HCT116 (cell line): ENCODE measurements at regions not wholly inside any gene's neighbourhood (a gene's known extent, or its start where the extent isn't known, plus 50 kb on each side); places are given as distances from the start of the nearest gene placed in this dataset.
"Not testable (repeated sequence)": the region's sequence is repeated elsewhere in the genome, so short reads cannot be mapped to it uniquely, and the experiment has no call there.

Source experiments
- ATAC-seq: fragments of 200-7000 bp; cut with Tn5 transposase; 2 replicates; pipeline ENCODE4 v1.9.1; 2020; ENCODE audit warnings: mild to moderate bottlenecking, moderate library complexity
- BruUV-seq: library from RNA; stranded (reverse); fragments of 400-500 nt; replicated peaks from 2 replicates; lab custom pipeline; 2021; lab: Mats Ljungman, UMichigan
- CTCF ChIA-PET: fragments of 300-600 bp; sonication (Branson Sonifier 250); formaldehyde crosslinking; loops from one replicate; lab custom pipeline; 2021; ENCODE audit warnings: antibody characterized with exemption; lab: Charles Lee
- POLR2A ChIA-PET: fragments of 300-600, 350-600 bp; sonication (Branson Sonifier 250); formaldehyde crosslinking; loops from one replicate; lab custom pipeline; 2021; ENCODE audit warnings: antibody characterized with exemption; lab: Charles Lee
- RAD21 ChIA-PET, 2 experiments: fragments of 300-600 bp; sonication (Branson Sonifier 250); formaldehyde crosslinking; loops; one replicate each; lab custom pipeline; 2023; ENCODE audit warnings: low total read pairs in 2 of 2; ENCODE audit not compliant: uncharacterized antibody in 2 of 2, unreplicated experiment in 2 of 2, low non-redundant PET in 1 of 2; lab: Charles Lee
- DNase-seq: peaks from one replicate; pipeline ENCODE4 v3.0.0-alpha.2; 2010; ENCODE audit warnings: low read depth, low spot score
- H2AFZ ChIP-seq: fragments of 200-600 bp; shearing (Covaris generic), sonication (generic); 2 replicates; pipeline ENCODE4 v1.6.1; 2017; ENCODE audit warnings: low read depth, mixed run types, mixed read lengths, antibody characterized with exemption, low read length; ENCODE audit not compliant: poor library complexity, severe bottlenecking
- H3K27ac ChIP-seq: 2 replicates; pipeline ENCODE4 v1.5.1; 2012; ENCODE audit warnings: low read depth, low read length
- H3K27me3 ChIP-seq: fragments of 200-600 bp; sonication (generic); 2 replicates; pipeline ENCODE4 v1.6.1; 2016; ENCODE audit warnings: mixed run types, low read length, mixed read lengths; ENCODE audit not compliant: insufficient read depth
- H3K36me3 ChIP-seq, 2 experiments: fragments of 200-500 bp in 1 of 2; fragments of 200-600 bp in 1 of 2; sonication (Bioruptor generic) in 1 of 2; sonication (generic) in 1 of 2; 2 replicates each; pipeline versions ENCODE4 v1.5.1 to v1.6.1; 2014 to 2016; ENCODE audit warnings: low read length in 2 of 2, inconsistent platforms in 1 of 2, mixed read lengths in 1 of 2, mixed run types in 1 of 2; ENCODE audit not compliant: insufficient read depth in 2 of 2, control insufficient read depth in 1 of 2
- H3K4me1 ChIP-seq, 2 experiments: fragments of 200-600 bp in 1 of 2; sonication (generic) in 1 of 2; 2 replicates each; pipeline versions ENCODE4 v1.5.1 to v1.6.1; 2012 to 2017; ENCODE audit warnings: low read length in 2 of 2, inconsistent platforms in 1 of 2, mild to moderate bottlenecking in 1 of 2, mixed read lengths in 1 of 2, mixed run types in 1 of 2, moderate library complexity in 1 of 2; ENCODE audit not compliant: insufficient read depth in 2 of 2, control insufficient read depth in 1 of 2
- H3K4me2 ChIP-seq: fragments of 200-600 bp; sonication (generic); 2 replicates; pipeline ENCODE4 v1.6.1; 2017; ENCODE audit warnings: mixed run types, low read length, mixed read lengths
- H3K4me3 ChIP-seq, 2 experiments: fragments of 200-600 bp in 1 of 2; sonication (generic) in 1 of 2; replicated peaks in 1 of 2; 2 replicates each; pipeline ENCODE4 v1.5.1; 2011 to 2016; ENCODE audit warnings: low read length in 2 of 2, control low read depth in 1 of 2, low read depth in 1 of 2, mild to moderate bottlenecking in 1 of 2, mixed read lengths in 1 of 2, mixed run types in 1 of 2
- H3K79me2 ChIP-seq: fragments of 200-600 bp; sonication (generic); 2 replicates; pipeline ENCODE4 v1.6.1; 2017; ENCODE audit warnings: mild to moderate bottlenecking, mixed run types, low read length, moderate library complexity, mixed read lengths; ENCODE audit not compliant: insufficient read depth
- H3K9ac ChIP-seq: fragments of 200-600 bp; sonication (generic); 2 replicates; pipeline ENCODE4 v1.6.1; 2016; ENCODE audit warnings: low read length, mixed read lengths
- H3K9me2 ChIP-seq: fragments of 200-600 bp; sonication (generic), shearing (Covaris generic); 2 replicates; pipeline ENCODE4 v1.6.1; 2017; ENCODE audit warnings: mixed run types, mild to moderate bottlenecking, moderate library complexity; ENCODE audit not compliant: insufficient read depth
- H3K9me3 ChIP-seq, 2 experiments: fragments of 200-500 bp in 1 of 2; fragments of 200-600 bp in 1 of 2; sonication (Bioruptor generic) in 1 of 2; sonication (generic) in 1 of 2; 2 replicates each; pipeline ENCODE4 v1.6.1; 2014 to 2017; ENCODE audit warnings: low read length in 2 of 2, mixed read lengths in 2 of 2, inconsistent platforms in 1 of 2, low read depth in 1 of 2, mild to moderate bottlenecking in 1 of 2, mixed run types in 1 of 2, moderate library complexity in 1 of 2; ENCODE audit not compliant: control insufficient read depth in 1 of 2, insufficient read depth in 1 of 2
- H4K20me1 ChIP-seq: fragments of 200-600 bp; sonication (generic), shearing (Covaris generic); 2 replicates; pipeline ENCODE4 v1.6.1; 2017; ENCODE audit warnings: mixed run types, mild to moderate bottlenecking, moderate library complexity; ENCODE audit not compliant: insufficient read depth
- EGR1 ChIP-seq: IDR thresholded peaks from 2 replicates; pipeline ENCODE4 v1.6.1; 2012; ENCODE audit warnings: low read depth
- EZH2 ChIP-seq: fragments of 200-600 bp; sonication (generic); IDR thresholded peaks from 2 replicates; pipeline ENCODE4 v1.6.1; 2017; ENCODE audit warnings: antibody characterized with exemption, mixed run types
- JUND ChIP-seq: IDR thresholded peaks from 2 replicates; pipeline ENCODE4 v1.6.1; 2012
- MAX ChIP-seq: IDR thresholded peaks from 2 replicates; pipeline ENCODE4 v1.6.1; 2012
- SP1 ChIP-seq: IDR thresholded peaks from 2 replicates; pipeline ENCODE4 v1.6.1; 2012; ENCODE audit warnings: low read depth
- ZFX ChIP-seq: fragments of 450-650 bp; IDR thresholded peaks from 2 replicates; pipeline ENCODE4 v1.6.1; 2017
- intact Hi-C: fragments of 100-400 bp; cut with micrococcal nuclease; formaldehyde crosslinking; loops from 2 replicates; pipeline ENCODE4 v1.10.0; 2022
- TF ChIP-seq, protein P1 (sequence below): IDR thresholded peaks from 2 replicates; pipeline ENCODE4 v1.6.1; 2012

DNA sequence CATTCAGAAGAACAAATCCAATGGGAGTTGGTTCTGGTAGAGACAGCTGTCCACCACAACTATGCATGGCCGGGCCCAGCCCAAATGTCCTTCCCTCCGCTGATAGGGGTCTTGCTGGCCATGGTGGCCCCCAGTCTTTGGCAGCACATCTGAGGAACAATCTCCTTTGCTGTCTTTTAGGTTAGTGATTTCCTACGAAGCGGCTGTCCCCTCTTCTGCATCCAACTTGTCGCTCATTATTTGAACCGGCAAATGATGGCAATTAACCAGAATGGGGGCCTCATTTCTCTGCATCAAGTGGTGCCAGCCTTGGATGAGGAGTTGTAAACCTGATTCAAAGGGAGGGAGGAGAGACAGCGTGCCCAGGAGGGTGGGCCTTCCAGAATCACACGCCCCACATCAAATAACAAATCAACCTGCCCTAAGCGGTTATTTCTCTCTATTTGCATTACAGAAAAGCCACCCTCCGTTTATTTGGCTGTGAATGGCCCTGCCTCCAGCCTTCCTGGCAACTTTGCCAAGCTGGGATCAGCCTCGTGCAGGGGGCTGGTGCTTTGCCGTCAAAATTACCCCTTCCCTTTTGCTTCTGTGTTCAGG, 156.5 kb downstream of the RGS9 start:
- H2AFZ ChIP-seq: peak overlapping the region; percentile 85

DNA sequence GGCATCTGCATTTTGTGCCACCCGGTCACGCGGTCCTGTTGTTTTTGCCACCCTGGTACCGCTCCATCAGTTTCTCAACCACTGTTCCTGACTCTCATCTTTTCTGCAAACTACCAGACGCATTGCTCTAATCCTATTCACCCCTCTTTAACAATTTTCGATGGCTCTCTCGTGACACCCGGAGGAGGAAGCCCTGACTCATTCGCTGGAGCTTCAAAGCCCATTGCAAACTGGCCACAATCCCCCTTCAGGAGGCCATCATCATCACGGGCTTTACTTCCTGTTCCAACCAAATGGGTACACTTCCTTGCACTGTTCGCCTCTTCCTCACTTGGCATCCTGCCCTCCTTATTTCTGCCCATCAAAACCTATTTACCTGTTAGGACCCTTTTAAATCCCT, 155.3 kb downstream of the RGS9 start:
- DNase-seq (no peak), ATAC-seq (no peak)
- ChIA-PET CTCF (interaction anchor here (1.8 to 3.3 kb wide), 2 partner anchors 872 to 873 kb away, joined by 6 to 50 read pairs; no protein-coding TSS in a partner anchor), RAD21 (no interaction called here), POLR2A (no interaction called here)
- Histone ChIP-seq H4K20me1 (no peaks in the 10 kb centered on the region), H3K9me3 (no peaks in the 10 kb centered on the region), H3K27me3 (no peaks in the 10 kb centered on the region), H3K4me1 (peaks cover 4 to 8% of the 10 kb centered on the region in 2 experiments; a peak in 3 of 4 replicates), H3K79me2 (no peaks in the 10 kb centered on the region), H3K4me3 (no peak overlapping the region), H3K9me2 (no peaks in the 10 kb centered on the region), H2AFZ (no peak overlapping the region), H3K9ac (no peak overlapping the region), H3K36me3 (no peaks in the 10 kb centered on the region), H3K4me2 (no peak overlapping the region), H3K27ac (no peak overlapping the region)
- TF ChIP-seq ZFX (0 out of 2 replicates have a peak, but pooled peaks have one; percentile 14), SP1 (no peak)
- intact Hi-C loops: loop anchor here (10.0 kb wide), 1 partner anchor 1382 kb away; no protein-coding TSS in a partner anchor
- no TSS peak for BruUV-seq

More for the DNA sequence above, 156.5 kb downstream of the RGS9 start:
- Histone ChIP-seq H3K4me1 (peaks cover 4 to 16% of the 10 kb centered on the region in 2 experiments; a peak in 3 of 4 replicates), H3K36me3 (no peaks in the 10 kb centered on the region), H3K79me2 (no peaks in the 10 kb centered on the region), H3K4me2 (peak overlapping the region; percentile 33), H3K9ac (no peak overlapping the region), H3K9me3 (no peaks in the 10 kb centered on the region), H4K20me1 (no peaks in the 10 kb centered on the region)
- no peak for DNase-seq
- BruUV-seq: no TSS peak
- ChIA-PET RAD21 (interaction anchor here (1.2 to 1.7 kb wide), 4 partner anchors 263 to 871 kb away, joined by 5 to 11 read pairs (median 8); no protein-coding TSS in a partner anchor), POLR2A (no interaction called here), CTCF (interaction anchor here (0.8 to 3.5 kb wide), 21 partner anchors 8 to 1380 kb away, joined by 3 to 50 read pairs (median 4); no protein-coding TSS in a partner anchor)
- peak; percentile 8; the same call in 1 of the 2 replicates for ATAC-seq
- intact Hi-C loops: loop anchor here (1.0 to 10.0 kb wide), 5 partner anchors 263 to 1381 kb away; no protein-coding TSS in a partner anchor
- TF ChIP-seq, protein P1, sequence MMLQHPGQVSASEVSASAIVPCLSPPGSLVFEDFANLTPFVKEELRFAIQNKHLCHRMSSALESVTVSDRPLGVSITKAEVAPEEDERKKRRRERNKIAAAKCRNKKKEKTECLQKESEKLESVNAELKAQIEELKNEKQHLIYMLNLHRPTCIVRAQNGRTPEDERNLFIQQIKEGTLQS: no peak
- TF ChIP-seq MAX (no peak), EGR1 (no peak), JUND (no peak), EZH2 (no peak)
- TF ChIP-seq, all 23 proteins: peak for 0
- Histone ChIP-seq H3K27ac (no peak overlapping the region), H3K9me2 (no peaks in the 10 kb centered on the region), H3K4me3 (no peak overlapping the region), H3K27me3 (no peaks in the 10 kb centered on the region)

DNA sequence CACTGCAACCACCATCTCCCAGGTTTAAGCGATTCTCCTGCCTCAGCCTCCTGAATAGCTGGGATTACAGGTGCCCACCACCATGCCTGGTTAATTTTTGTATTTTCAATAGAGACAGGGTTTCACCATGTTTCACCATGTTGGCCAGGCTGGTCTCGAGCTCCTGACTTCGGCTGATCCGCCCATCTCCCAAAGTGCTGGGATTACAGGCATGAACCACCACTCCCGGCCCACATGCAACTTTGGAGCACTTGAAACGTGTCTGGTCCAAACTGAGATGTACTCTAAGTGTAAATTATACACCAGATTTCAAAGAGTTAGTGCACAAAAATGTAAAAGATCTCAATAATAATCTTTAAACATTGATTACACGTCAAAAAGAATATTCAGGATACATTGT, 154.1 kb downstream of the RGS9 start:
- DNase-seq, H3K9me3 ChIP-seq, H3K4me2 ChIP-seq, H3K4me3 ChIP-seq, BruUV-seq, H3K27ac ChIP-seq, H3K9me2 ChIP-seq, POLR2A ChIA-PET, H2AFZ ChIP-seq, H3K9ac ChIP-seq, H3K79me2 ChIP-seq, H4K20me1 ChIP-seq, ATAC-seq, H3K36me3 ChIP-seq, H3K27me3 ChIP-seq: not testable (repeated sequence)
- ChIA-PET CTCF (interaction anchor here (1.8 kb wide), 1 partner anchor 874 kb away, joined by 6 read pairs; no protein-coding TSS in a partner anchor), RAD21 (interaction anchor here in 1 of 2 experiments (0.7 kb wide), 1 partner anchor 302 kb away, joined by 4 read pairs; no protein-coding TSS in a partner anchor)
- H3K4me1 ChIP-seq: peaks cover 4 to 15% of the 10 kb centered on the region in 2 experiments; a peak in 3 of 4 replicates
- intact Hi-C loops: loop anchor here (10.0 kb wide), 1 partner anchor 1384 kb away; no protein-coding TSS in a partner anchor
